GM13976 (cell line): ENCODE measurements at regions not wholly inside any gene's neighbourhood (a gene's known extent, or its start where the extent isn't known, plus 50 kb on each side); places are given as distances from the start of the nearest gene placed in this dataset.

ENCODE experiments used
- DNase-seq: peaks from one replicate; pipeline ENCODE4 v3.0.0; 2012; ENCODE audit warnings: low spot score
- in situ Hi-C: fragments of 300-500 bp; cut with MboI; formaldehyde crosslinking; loops from one replicate; pipeline ENCODE4 v1.12.0; 2022; ENCODE audit warnings: low sequenced_read_pairs, mixed read lengths, inconsistent platforms; ENCODE audit not compliant: unreplicated experiment
- TF ChIP-seq, protein P1 (sequence below): IDR thresholded peaks from 2 replicates; pipeline ENCODE4 v1.5.1; 2012; ENCODE audit warnings: borderline replicate concordance, mild to moderate bottlenecking; ENCODE audit not compliant: insufficient read depth; ENCODE audit errors: extremely low read depth, missing control alignments, control extremely low read depth

DNA sequence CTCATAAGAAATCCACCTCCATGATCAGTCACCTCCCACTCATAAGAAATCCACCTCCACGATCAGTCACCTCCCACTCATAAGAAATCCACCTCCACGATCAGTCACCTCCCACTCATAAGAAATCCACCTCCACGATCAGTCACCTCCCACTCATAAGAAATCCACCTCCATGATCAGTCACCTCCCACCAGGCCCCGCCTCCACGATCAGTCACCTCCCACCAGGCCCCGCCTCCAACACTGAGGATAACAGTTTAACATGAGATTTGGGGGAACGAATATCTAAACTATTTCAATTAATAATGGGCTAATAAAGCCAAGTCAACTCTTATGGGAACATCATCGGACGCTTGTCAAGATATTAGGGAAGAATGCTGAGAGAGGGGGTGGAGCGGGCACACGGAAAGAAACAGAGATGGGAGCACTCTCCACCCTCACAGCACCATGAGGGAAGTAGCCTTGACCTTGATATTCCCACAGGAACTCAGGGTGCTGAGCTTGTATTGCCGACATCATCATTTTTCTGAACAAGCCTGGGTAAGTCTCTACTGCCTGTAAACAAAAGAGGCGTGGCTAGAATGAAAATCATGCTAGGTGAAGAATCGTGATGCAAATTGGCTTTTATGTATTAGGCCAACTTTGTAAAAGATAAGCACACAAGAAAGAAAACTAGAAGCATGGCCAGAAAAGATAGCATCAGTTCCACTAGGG is 303.5 kb upstream of the KLF6 start:
- in situ Hi-C loops, result no loop called here
- TF ChIP-seq, protein P1, sequence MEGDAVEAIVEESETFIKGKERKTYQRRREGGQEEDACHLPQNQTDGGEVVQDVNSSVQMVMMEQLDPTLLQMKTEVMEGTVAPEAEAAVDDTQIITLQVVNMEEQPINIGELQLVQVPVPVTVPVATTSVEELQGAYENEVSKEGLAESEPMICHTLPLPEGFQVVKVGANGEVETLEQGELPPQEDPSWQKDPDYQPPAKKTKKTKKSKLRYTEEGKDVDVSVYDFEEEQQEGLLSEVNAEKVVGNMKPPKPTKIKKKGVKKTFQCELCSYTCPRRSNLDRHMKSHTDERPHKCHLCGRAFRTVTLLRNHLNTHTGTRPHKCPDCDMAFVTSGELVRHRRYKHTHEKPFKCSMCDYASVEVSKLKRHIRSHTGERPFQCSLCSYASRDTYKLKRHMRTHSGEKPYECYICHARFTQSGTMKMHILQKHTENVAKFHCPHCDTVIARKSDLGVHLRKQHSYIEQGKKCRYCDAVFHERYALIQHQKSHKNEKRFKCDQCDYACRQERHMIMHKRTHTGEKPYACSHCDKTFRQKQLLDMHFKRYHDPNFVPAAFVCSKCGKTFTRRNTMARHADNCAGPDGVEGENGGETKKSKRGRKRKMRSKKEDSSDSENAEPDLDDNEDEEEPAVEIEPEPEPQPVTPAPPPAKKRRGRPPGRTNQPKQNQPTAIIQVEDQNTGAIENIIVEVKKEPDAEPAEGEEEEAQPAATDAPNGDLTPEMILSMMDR, result no peak

DNA sequence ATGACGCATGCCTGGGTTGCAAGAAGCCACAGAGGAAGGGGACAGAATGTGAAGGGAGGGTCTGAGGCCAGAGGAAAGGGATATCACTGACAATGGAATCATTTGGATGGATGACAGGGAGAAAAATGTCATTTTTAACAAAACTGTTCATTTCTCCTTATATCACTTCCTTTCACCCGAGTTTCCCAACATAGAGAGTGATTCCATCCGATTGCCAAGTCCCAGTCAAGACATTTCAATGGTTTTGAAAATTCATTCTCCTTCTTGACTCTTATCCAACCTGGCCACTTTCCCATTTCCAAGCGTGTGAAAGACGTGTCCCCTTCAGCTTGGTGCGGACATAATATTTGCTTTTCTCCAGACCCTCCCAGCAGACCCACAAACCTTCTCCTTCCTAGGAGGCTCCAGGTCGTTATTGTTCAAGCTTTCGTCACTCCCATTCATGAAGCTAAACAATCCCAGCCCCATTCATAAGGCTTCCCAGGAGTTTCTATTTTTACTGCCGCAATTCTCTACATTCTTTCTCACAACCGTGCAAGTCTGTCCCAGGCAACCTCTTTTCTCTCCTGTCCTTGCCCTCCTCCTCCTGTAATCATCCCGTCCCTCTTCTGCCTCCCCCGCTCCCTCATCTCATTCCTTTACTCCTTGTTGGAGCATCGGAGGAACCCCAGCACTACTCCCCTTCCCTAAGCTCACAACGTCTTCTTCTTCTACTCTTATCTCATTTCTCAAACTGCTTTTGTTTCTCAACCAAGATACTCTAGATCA is 301.3 kb upstream of the KLF6 start:
- TF ChIP-seq, protein P1, result no peak
- in situ Hi-C loops, result no loop called here

More for the DNA sequence above, 303.5 kb upstream of the KLF6 start:
- DNase-seq, result no peak

DNA sequence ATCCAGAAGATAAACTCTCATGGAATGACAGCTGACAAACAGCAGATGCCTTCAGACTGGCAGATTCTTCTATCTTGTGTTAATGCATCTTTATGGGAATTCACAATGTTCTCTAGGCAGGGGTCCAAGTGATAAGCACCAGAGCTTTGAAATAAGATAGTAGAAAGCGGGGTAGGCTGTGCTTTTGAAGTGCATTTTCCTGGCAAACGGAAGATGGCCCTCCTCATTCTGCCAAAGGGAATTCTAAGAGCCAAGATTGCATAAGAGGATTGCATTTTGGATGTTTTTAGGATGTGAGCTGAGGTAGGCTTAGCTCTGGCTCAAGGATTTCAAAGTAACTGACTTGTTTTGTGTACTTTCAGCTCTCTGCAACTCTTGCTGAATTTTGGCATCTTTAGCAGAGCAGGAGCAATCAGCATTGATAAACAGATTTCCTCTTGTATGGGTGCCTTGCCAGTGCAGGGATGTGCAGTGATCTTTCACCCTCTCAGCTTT is 298.5 kb upstream of the KLF6 start:
- TF ChIP-seq, protein P1, result no peak
- no peak for DNase-seq
- in situ Hi-C loops, result no loop called here

More for the DNA sequence above, 301.3 kb upstream of the KLF6 start:
- no peak for DNase-seq

DNA sequence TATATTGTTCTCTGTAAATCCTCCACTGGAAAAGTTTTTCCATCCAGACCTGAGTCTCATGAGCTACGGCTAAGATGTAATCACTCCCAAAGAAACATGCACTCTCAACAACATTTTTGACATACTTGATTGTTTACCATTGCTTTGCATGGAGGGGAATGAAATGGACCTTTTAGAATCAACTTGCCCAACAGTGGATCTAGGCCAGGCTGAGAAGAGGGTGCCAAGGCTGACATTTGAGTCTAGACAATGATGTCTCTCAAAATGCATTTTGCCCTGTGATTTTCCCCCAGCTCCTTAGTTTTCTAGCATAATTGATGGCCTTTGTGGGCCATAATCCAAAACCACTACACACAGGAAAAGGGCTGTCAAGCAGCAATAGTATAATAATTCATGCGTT is 297.9 kb upstream of the KLF6 start:
- TF ChIP-seq, protein P1, result no peak
- in situ Hi-C loops, result no loop called here
- DNase-seq, result no peak

DNA sequence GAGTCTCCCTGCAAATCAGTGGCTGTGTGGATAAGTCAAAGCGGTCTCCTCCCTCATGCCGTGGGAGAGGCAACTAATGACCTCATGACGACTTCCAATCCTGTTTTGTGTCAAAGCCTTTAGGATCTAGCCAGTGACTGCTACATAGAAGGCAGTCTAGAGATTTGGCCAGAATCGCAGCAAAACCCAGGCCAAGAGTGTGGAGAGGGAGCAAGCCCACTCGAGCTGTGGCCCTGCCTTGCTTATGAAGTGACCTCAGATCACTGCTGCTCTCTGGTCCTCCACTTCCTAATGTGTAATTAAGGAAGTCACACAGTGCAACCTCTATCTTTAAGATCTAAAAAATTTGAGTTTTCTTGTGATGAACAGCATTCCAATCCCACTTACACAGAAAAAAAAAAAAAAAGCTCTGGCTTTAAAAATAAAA is 296.7 kb upstream of the KLF6 start:
- DNase-seq, result no peak
- in situ Hi-C loops, result no loop called here
- TF ChIP-seq, protein P1, result no peak

DNA sequence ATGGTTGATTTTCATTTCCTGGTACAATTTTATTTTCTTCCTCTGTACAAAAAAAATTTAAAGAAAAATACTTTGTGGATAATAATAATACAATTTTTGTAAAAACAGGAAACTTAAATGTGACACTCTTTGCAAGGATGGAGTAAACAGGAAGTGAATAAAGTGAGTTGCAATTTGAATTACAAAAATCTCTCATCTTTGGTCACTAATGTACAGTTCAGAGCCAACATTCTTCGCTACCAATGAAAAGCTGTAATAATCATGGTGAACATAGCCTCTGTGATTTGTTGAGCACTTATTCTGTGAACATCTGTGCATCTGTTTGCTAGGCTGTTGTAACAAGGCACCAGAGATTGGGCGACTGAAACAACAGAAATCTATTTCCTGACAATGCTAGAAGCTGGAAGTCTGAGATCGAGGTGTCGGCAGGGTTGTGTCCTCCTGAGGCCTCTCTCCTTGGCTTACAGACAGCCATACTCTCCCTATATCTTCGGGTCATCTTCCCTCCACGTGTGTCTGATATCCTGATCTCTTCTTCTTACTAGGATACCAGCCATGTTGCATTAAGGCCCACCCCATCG is 295.3 kb upstream of the KLF6 start:
- in situ Hi-C loops, result no loop called here
- TF ChIP-seq, protein P1, result no peak
- DNase-seq, result no peak
